ENCODE measurements at regions not wholly inside any gene's neighbourhood (a gene's known extent, or its start where the extent isn't known, plus 50 kb on each side); places are given as distances from the start of the nearest gene placed in this dataset.

DNA sequence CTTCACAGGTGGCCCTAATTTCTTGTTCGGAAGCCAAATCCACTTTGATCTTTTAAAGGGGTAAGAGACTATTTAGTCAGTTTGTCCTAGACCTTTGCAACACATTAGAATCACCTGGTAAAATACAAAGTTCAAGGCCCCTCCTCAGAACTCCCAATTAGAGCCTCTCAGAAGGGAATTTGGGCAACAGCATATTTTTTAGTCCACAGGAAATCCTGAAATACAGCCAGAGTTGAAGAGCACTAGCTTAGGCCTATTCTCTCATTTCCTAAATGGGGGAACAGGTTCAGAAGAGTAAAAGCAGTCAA lies 151.3 kb upstream of the FSCB start:
- Histone ChIP-seq H3K4me3 (ENCODE audit: insufficient read depth, low read length) (no peak overlapping the region), H3K27ac (ENCODE audit: low read depth, low read length) (no peak overlapping the region), H4K20me1 (ENCODE audit: insufficient read depth, low read length) (no peaks in the 10 kb centered on the region), H3K79me2 (ENCODE audit: insufficient read depth, low read length) (no peaks in the 10 kb centered on the region), H3K4me2 (ENCODE audit: insufficient read depth, low read length) (no peak overlapping the region), H2AFZ (ENCODE audit: low read length) (no peak overlapping the region), H3K27me3 (ENCODE audit: insufficient read depth, low read length) (no peaks in the 10 kb centered on the region), H3K4me1 (ENCODE audit: insufficient read depth, low read length) (no peaks in the 10 kb centered on the region), H3K9me3 (ENCODE audit: low read depth, low read length) (no peaks in the 10 kb centered on the region), H3K36me3 (ENCODE audit: insufficient read depth, low read length) (no peaks in the 10 kb centered on the region)
- TF ChIP-seq, protein P1, sequence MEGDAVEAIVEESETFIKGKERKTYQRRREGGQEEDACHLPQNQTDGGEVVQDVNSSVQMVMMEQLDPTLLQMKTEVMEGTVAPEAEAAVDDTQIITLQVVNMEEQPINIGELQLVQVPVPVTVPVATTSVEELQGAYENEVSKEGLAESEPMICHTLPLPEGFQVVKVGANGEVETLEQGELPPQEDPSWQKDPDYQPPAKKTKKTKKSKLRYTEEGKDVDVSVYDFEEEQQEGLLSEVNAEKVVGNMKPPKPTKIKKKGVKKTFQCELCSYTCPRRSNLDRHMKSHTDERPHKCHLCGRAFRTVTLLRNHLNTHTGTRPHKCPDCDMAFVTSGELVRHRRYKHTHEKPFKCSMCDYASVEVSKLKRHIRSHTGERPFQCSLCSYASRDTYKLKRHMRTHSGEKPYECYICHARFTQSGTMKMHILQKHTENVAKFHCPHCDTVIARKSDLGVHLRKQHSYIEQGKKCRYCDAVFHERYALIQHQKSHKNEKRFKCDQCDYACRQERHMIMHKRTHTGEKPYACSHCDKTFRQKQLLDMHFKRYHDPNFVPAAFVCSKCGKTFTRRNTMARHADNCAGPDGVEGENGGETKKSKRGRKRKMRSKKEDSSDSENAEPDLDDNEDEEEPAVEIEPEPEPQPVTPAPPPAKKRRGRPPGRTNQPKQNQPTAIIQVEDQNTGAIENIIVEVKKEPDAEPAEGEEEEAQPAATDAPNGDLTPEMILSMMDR (IDR thresholded peaks at IDR 0.05; ENCODE audit: extremely low read depth, low read depth, low read length): no peak
- no peak for DNase-seq (ENCODE audit: insufficient read length, low spot score, missing footprints)

GRCh38 chr14:44657696-44658388 lies 150.8 kb upstream of the FSCB start:
- Histone ChIP-seq H2AFZ (ENCODE audit: low read length) (no peak overlapping the region), H3K9me3 (ENCODE audit: low read depth, low read length) (no peaks in the 10 kb centered on the region), H3K4me1 (ENCODE audit: insufficient read depth, low read length) (no peaks in the 10 kb centered on the region), H3K79me2 (ENCODE audit: insufficient read depth, low read length) (no peaks in the 10 kb centered on the region), H3K4me2 (ENCODE audit: insufficient read depth, low read length) (no peak overlapping the region), H3K27ac (ENCODE audit: low read depth, low read length) (no peak overlapping the region), H3K27me3 (ENCODE audit: insufficient read depth, low read length) (no peaks in the 10 kb centered on the region), H3K36me3 (ENCODE audit: insufficient read depth, low read length) (no peaks in the 10 kb centered on the region), H4K20me1 (ENCODE audit: insufficient read depth, low read length) (no peaks in the 10 kb centered on the region), H3K4me3 (ENCODE audit: insufficient read depth, low read length) (no peak overlapping the region)
- TF ChIP-seq, protein P1 (IDR thresholded peaks at IDR 0.05; ENCODE audit: extremely low read depth, low read depth, low read length): no peak
- DNase-seq (ENCODE audit: insufficient read length, low spot score, missing footprints): no peak

- H3K9me3 ChIP-seq (ENCODE audit: low read depth, low read length): no peaks in the 10 kb centered on the region
- TF ChIP-seq, protein P1 (IDR thresholded peaks at IDR 0.05; ENCODE audit: extremely low read depth, low read depth, low read length): no peak
These were observed 150.1 kb upstream of the FSCB start for GRCh38 chr14:44657203-44657602.

DNA sequence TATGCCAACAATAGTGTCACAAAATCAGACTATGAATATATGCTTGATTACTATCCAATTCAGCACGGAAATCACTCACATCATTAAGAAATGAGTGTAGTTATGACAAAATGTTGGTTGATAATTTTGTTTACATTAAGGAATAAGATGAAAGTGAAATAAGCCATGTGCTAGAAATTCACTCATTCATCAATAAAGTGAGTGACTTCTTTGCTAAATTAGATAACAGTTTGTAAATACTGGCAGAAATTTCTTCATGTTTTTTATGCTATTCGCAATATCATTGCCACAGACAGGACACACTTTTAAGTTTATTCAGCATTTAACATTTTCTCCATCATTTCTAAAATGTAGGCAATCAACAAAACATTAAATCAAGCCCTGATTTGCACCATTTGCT lies 147.5 kb upstream of the FSCB start:
- no peak for DNase-seq (ENCODE audit: insufficient read length, low spot score, missing footprints)
- H3K9me3 ChIP-seq (ENCODE audit: low read depth, low read length): no peaks in the 10 kb centered on the region
- H3K4me1 ChIP-seq (ENCODE audit: insufficient read depth, low read length): no peaks in the 10 kb centered on the region
- no peaks in the 10 kb centered on the region for H3K79me2 ChIP-seq (ENCODE audit: insufficient read depth, low read length)
- no peaks in the 10 kb centered on the region for H4K20me1 ChIP-seq (ENCODE audit: insufficient read depth, low read length)
- TF ChIP-seq, protein P1 (IDR thresholded peaks at IDR 0.05; ENCODE audit: extremely low read depth, low read depth, low read length): no peak
- no peak overlapping the region for H3K4me3 ChIP-seq (ENCODE audit: insufficient read depth, low read length)
- no peak overlapping the region for H2AFZ ChIP-seq (ENCODE audit: low read length)
- H3K27me3 ChIP-seq (ENCODE audit: insufficient read depth, low read length): no peaks in the 10 kb centered on the region
- no peak overlapping the region for H3K4me2 ChIP-seq (ENCODE audit: insufficient read depth, low read length)
- H3K36me3 ChIP-seq (ENCODE audit: insufficient read depth, low read length): no peaks in the 10 kb centered on the region
- H3K27ac ChIP-seq (ENCODE audit: low read depth, low read length): no peak overlapping the region

More at GRCh38 chr14:44657203-44657602, 150.1 kb upstream of the FSCB start:
- no peaks in the 10 kb centered on the region for H3K4me1 ChIP-seq (ENCODE audit: insufficient read depth, low read length)
- H4K20me1 ChIP-seq (ENCODE audit: insufficient read depth, low read length): no peaks in the 10 kb centered on the region
- no peak overlapping the region for H3K27ac ChIP-seq (ENCODE audit: low read depth, low read length)
- no peak overlapping the region for H3K4me3 ChIP-seq (ENCODE audit: insufficient read depth, low read length)
- H3K4me2 ChIP-seq (ENCODE audit: insufficient read depth, low read length): no peak overlapping the region
- no peak for DNase-seq (ENCODE audit: insufficient read length, low spot score, missing footprints)
- no peaks in the 10 kb centered on the region for H3K36me3 ChIP-seq (ENCODE audit: insufficient read depth, low read length)
- H3K79me2 ChIP-seq (ENCODE audit: insufficient read depth, low read length): no peaks in the 10 kb centered on the region
- H3K27me3 ChIP-seq (ENCODE audit: insufficient read depth, low read length): no peaks in the 10 kb centered on the region
- no peak overlapping the region for H2AFZ ChIP-seq (ENCODE audit: low read length)

Data from osteoblast (primary cell).